CD4-positive, CD25-positive, alpha-beta regulatory T cell (primary cell): ENCODE measurements at regions not wholly inside any gene's neighbourhood (a gene's known extent, or its start where the extent isn't known, plus 50 kb on each side); places are given as distances from the start of the nearest gene placed in this dataset.
"Not testable (repeated sequence)": the region's sequence is repeated elsewhere in the genome, so short reads cannot be mapped to it uniquely, and the experiment has no call there.

Source experiments
- ATAC-seq, 2 donors: fragments of 150-1000 bp; cut with Tn5 transposase; one replicate each; pipeline ENCODE4 v1.10.0; 2021; ENCODE audit warnings: low read depth in 2 of 2, moderate number of reproducible peaks in 2 of 2, moderate library complexity in 1 of 2
- DNase-seq, 3 donors: peaks; one replicate each; pipeline versions ENCODE4 v3.0.0 to v3.0.0-alpha.2; 2012 to 2022; ENCODE audit warnings: mixed read lengths in 1 of 3
- H3K27ac ChIP-seq: one replicate; pipeline ENCODE4 v1.7.0; 2013; ENCODE audit warnings: mild to moderate bottlenecking, low read length; ENCODE audit not compliant: insufficient read depth, poor library complexity, severe bottlenecking
- H3K27me3 ChIP-seq: one replicate; pipeline ENCODE4 v1.7.0; 2013; ENCODE audit warnings: low read length; ENCODE audit not compliant: control insufficient read depth, insufficient read depth
- H3K36me3 ChIP-seq: one replicate; pipeline ENCODE4 v1.7.0; 2013; ENCODE audit warnings: mild to moderate bottlenecking, low read length, moderate library complexity; ENCODE audit not compliant: control insufficient read depth, insufficient read depth
- H3K4me1 ChIP-seq: 2 replicates; pipeline ENCODE4 v1.7.0; 2013; ENCODE audit warnings: mild to moderate bottlenecking, low read length; ENCODE audit not compliant: insufficient read depth, control insufficient read depth, poor library complexity, severe bottlenecking
- H3K4me3 ChIP-seq: one replicate; pipeline ENCODE4 v1.7.0; 2013; ENCODE audit warnings: low read depth, mild to moderate bottlenecking, low read length, moderate library complexity
- H3K9me3 ChIP-seq, 2 experiments: 1 replicate in 1 of 2; 2 replicates in 1 of 2; pipeline ENCODE4 v1.7.0; 2013; ENCODE audit warnings: low read length in 2 of 2, mild to moderate bottlenecking in 1 of 2, moderate library complexity in 1 of 2; ENCODE audit not compliant: control insufficient read depth in 2 of 2
- H3K27ac Mint-ChIP-seq, 3 donors: one replicate each; pipeline ENCODE4 v1.8.0; 2020 to 2022; ENCODE audit warnings: mild to moderate bottlenecking in 3 of 3, mixed read lengths in 3 of 3, moderate library complexity in 2 of 3
- H3K27me3 Mint-ChIP-seq: one replicate; pipeline ENCODE4 v1.8.0; 2022; ENCODE audit warnings: mild to moderate bottlenecking, mixed read lengths
- H3K36me3 Mint-ChIP-seq: one replicate; pipeline ENCODE4 v1.8.0; 2020; ENCODE audit warnings: mixed read lengths
- H3K4me1 Mint-ChIP-seq, 4 donors: one replicate each; pipeline ENCODE4 v1.8.0; 2020 to 2022; ENCODE audit warnings: mixed read lengths in 4 of 4, mild to moderate bottlenecking in 1 of 4
- H3K4me3 Mint-ChIP-seq, 4 donors: one replicate each; pipeline ENCODE4 v1.8.0; 2020 to 2022; ENCODE audit warnings: mild to moderate bottlenecking in 4 of 4, mixed read lengths in 4 of 4, moderate library complexity in 3 of 4
- H3K9me3 Mint-ChIP-seq, 7 donors: one replicate each; pipeline ENCODE4 v1.8.0; 2020 to 2022; ENCODE audit warnings: mixed read lengths in 7 of 7, mild to moderate bottlenecking in 3 of 7, moderate library complexity in 2 of 7

- Histone ChIP-seq H3K27ac (no peak overlapping the region), H3K4me3 (no peak overlapping the region), H3K4me1 (no peaks in the 10 kb centered on the region), H3K9me3 (no peaks in the 10 kb centered on the region), H3K36me3 (no peaks in the 10 kb centered on the region), H3K27me3 (no peaks in the 10 kb centered on the region)
- Mint-ChIP-seq H3K27ac (no peak overlapping the region), H3K9me3 (peaks cover 0 to 2% (median 0%) of the 10 kb centered on the region in 7 donors), H3K27me3 (no peaks in the 10 kb centered on the region), H3K4me3 (no peak overlapping the region), H3K4me1 (no peaks in the 10 kb centered on the region), H3K36me3 (no peaks in the 10 kb centered on the region)
- DNase-seq = no peak
- ATAC-seq = no peak
Observed at GRCh38 chr6:78713564-78713963, 153.8 kb upstream of the IRAK1BP1 start.

GRCh38 chr6:78744144-78744543, 123.2 kb upstream of the IRAK1BP1 start:
- no peak for ATAC-seq
- no peaks in the 10 kb centered on the region for H3K27me3 ChIP-seq

GRCh38 chr6:78746457-78746856, 120.9 kb upstream of the IRAK1BP1 start:
- Histone ChIP-seq H3K27me3 (no peaks in the 10 kb centered on the region), H3K4me1 (no peaks in the 10 kb centered on the region), H3K27ac (no peak overlapping the region), H3K9me3 (peaks cover 9 to 16% of the 10 kb centered on the region in 2 experiments), H3K36me3 (no peaks in the 10 kb centered on the region), H3K4me3 (no peak overlapping the region)
- H3K9me3 Mint-ChIP-seq = peaks cover 0 to 24% (median 9%) of the 10 kb centered on the region in 7 donors
- H3K4me3 Mint-ChIP-seq = no peak overlapping the region
- ATAC-seq (no peak), DNase-seq (no peak)
- H3K4me1 Mint-ChIP-seq = no peaks in the 10 kb centered on the region
- no peaks in the 10 kb centered on the region for H3K36me3 Mint-ChIP-seq
- H3K27ac Mint-ChIP-seq = no peak overlapping the region
- no peaks in the 10 kb centered on the region for H3K27me3 Mint-ChIP-seq

More at GRCh38 chr6:78744144-78744543, 123.2 kb upstream of the IRAK1BP1 start:
- Histone ChIP-seq H3K4me1 (no peaks in the 10 kb centered on the region), H3K27ac (no peak overlapping the region), H3K36me3 (no peaks in the 10 kb centered on the region), H3K4me3 (no peak overlapping the region), H3K9me3 (peaks cover 9 to 16% of the 10 kb centered on the region in 2 experiments)
- DNase-seq = no peak
- H3K27ac Mint-ChIP-seq = no peak overlapping the region
- H3K9me3 Mint-ChIP-seq = peaks cover 0 to 32% (median 8%) of the 10 kb centered on the region in 7 donors
- no peaks in the 10 kb centered on the region for H3K36me3 Mint-ChIP-seq
- no peak overlapping the region for H3K4me3 Mint-ChIP-seq
- no peaks in the 10 kb centered on the region for H3K27me3 Mint-ChIP-seq
- no peaks in the 10 kb centered on the region for H3K4me1 Mint-ChIP-seq

GRCh38 chr6:78749326-78749725, 118.0 kb upstream of the IRAK1BP1 start:
- Histone ChIP-seq H3K9me3 (peaks cover 4 to 12% of the 10 kb centered on the region in 2 experiments), H3K27ac (no peak overlapping the region), H3K27me3 (no peaks in the 10 kb centered on the region), H3K4me1 (no peaks in the 10 kb centered on the region), H3K36me3 (no peaks in the 10 kb centered on the region), H3K4me3 (no peak overlapping the region)
- Mint-ChIP-seq H3K27me3 (no peaks in the 10 kb centered on the region), H3K9me3 (peaks cover 0 to 17% (median 9%) of the 10 kb centered on the region in 7 donors), H3K36me3 (no peaks in the 10 kb centered on the region), H3K4me3 (no peak overlapping the region), H3K27ac (no peak overlapping the region), H3K4me1 (no peaks in the 10 kb centered on the region)
- ATAC-seq = no peak
- no peak for DNase-seq

- H3K27ac Mint-ChIP-seq, H3K4me1 Mint-ChIP-seq, H3K4me3 Mint-ChIP-seq, H3K9me3 ChIP-seq, ATAC-seq, H3K36me3 Mint-ChIP-seq, H3K36me3 ChIP-seq, H3K27me3 Mint-ChIP-seq, DNase-seq, H3K4me3 ChIP-seq, H3K27ac ChIP-seq, H3K27me3 ChIP-seq, H3K4me1 ChIP-seq: not testable (repeated sequence)
- H3K9me3 Mint-ChIP-seq = peaks cover 0 to 18% (median 6%) of the 10 kb centered on the region in 7 donors
Observed at GRCh38 chr6:78758297-78758798, 109.0 kb upstream of the IRAK1BP1 start.

- Mint-ChIP-seq H3K36me3 (no peaks in the 10 kb centered on the region), H3K4me3 (no peak overlapping the region), H3K27me3 (no peaks in the 10 kb centered on the region), H3K4me1 (no peaks in the 10 kb centered on the region), H3K27ac (no peak overlapping the region), H3K9me3 (peaks cover 1 to 8% (median 4%) of the 10 kb centered on the region in 7 donors)
- Histone ChIP-seq H3K4me3 (no peak overlapping the region), H3K27ac (no peak overlapping the region), H3K36me3 (no peaks in the 10 kb centered on the region), H3K9me3 (no peaks in the 10 kb centered on the region), H3K27me3 (no peaks in the 10 kb centered on the region), H3K4me1 (no peaks in the 10 kb centered on the region)
- ATAC-seq (no peak), DNase-seq (no peak)
Observed at GRCh38 chr6:78768271-78768670, 99.1 kb upstream of the IRAK1BP1 start.

GRCh38 chr6:78770765-78771164, 96.6 kb upstream of the IRAK1BP1 start:
- Histone ChIP-seq H3K27ac (no peak overlapping the region), H3K36me3 (no peaks in the 10 kb centered on the region), H3K9me3 (no peaks in the 10 kb centered on the region), H3K4me1 (no peaks in the 10 kb centered on the region), H3K27me3 (no peaks in the 10 kb centered on the region), H3K4me3 (no peak overlapping the region)
- ATAC-seq (no peak), DNase-seq (no peak)
- Mint-ChIP-seq H3K36me3 (no peaks in the 10 kb centered on the region), H3K4me3 (no peak overlapping the region), H3K9me3 (peaks cover 0 to 7% (median 0%) of the 10 kb centered on the region in 7 donors), H3K27me3 (peaks cover 4% of the 10 kb centered on the region), H3K27ac (no peak overlapping the region), H3K4me1 (no peaks in the 10 kb centered on the region)

GRCh38 chr6:78771586-78771985, 95.8 kb upstream of the IRAK1BP1 start:
- no peaks in the 10 kb centered on the region for H3K4me1 Mint-ChIP-seq
- Histone ChIP-seq H3K27me3 (no peaks in the 10 kb centered on the region), H3K27ac (no peak overlapping the region), H3K36me3 (no peaks in the 10 kb centered on the region), H3K9me3 (no peaks in the 10 kb centered on the region), H3K4me1 (no peaks in the 10 kb centered on the region), H3K4me3 (no peak overlapping the region)
- no peak overlapping the region for H3K27ac Mint-ChIP-seq
- ATAC-seq = no peak
- H3K4me3 Mint-ChIP-seq = no peak overlapping the region
- H3K36me3 Mint-ChIP-seq = no peaks in the 10 kb centered on the region
- DNase-seq = no peak
- H3K9me3 Mint-ChIP-seq = peaks cover 0 to 7% (median 0%) of the 10 kb centered on the region in 7 donors
- peaks cover 4% of the 10 kb centered on the region for H3K27me3 Mint-ChIP-seq
